BJ (cell line): ENCODE measurements at regions not wholly inside any gene's neighbourhood (a gene's known extent, or its start where the extent isn't known, plus 50 kb on each side); places are given as distances from the start of the nearest gene placed in this dataset.

Experiments used
- CTCF ChIA-PET: fragments of 350-600 bp; formaldehyde crosslinking; extraction: SDS; loops from one replicate; lab custom pipeline; 2021; ENCODE audit warnings: antibody characterized with exemption, inconsistent platforms; lab: Yijun Ruan, JAX
- POLR2A ChIA-PET: fragments of 300-600 bp; sonication (Branson Sonifier 250); formaldehyde crosslinking; extraction: SDS; loops from one replicate; lab custom pipeline; 2021; ENCODE audit warnings: antibody characterized with exemption; lab: Charles Lee
- DNase-seq: peaks from one replicate; pipeline ENCODE4 v3.0.0-alpha.2; 2011; ENCODE audit warnings: low read depth
- H3K27me3 ChIP-seq: 2 replicates; pipeline ENCODE4 v1.6.0; 2011; ENCODE audit warnings: low read length; ENCODE audit not compliant: control insufficient read depth, insufficient read depth
- H3K36me3 ChIP-seq: 2 replicates; pipeline ENCODE4 v1.5.1; 2011; ENCODE audit warnings: low read length; ENCODE audit not compliant: control insufficient read depth, insufficient read depth
- H3K4me3 ChIP-seq: 2 replicates; pipeline ENCODE4 v1.5.1; 2011; ENCODE audit warnings: low read depth, mild to moderate bottlenecking, control low read depth, low read length
- TF ChIP-seq, protein P1 (sequence below): IDR thresholded peaks from 2 replicates; pipeline ENCODE4 v1.5.1; 2011; ENCODE audit warnings: low read depth, mild to moderate bottlenecking, control low read depth, inconsistent platforms, low read length, moderate library complexity; ENCODE audit not compliant: insufficient read depth

DNA sequence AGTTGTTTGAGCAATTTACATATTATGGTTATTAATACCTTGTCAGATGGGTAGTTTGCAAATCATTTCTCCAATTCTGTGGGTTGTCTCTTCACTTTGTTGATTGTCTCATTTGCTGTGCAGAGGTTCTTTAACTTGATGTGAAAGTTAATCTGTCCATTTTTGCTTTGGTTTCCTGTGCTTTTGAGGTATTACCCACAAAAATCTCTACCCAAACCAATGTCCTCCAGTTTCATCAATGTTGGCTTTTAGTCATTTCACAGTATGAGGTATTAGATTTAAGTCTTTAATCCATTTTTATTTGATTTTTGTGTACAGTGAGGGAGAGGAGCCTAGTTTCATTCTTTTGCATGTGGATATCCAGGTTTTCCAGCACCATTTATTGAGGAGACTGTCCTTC lies 82.4 kb downstream of the MRPS30 start:
- Histone ChIP-seq H3K4me3 (no peak overlapping the region), H3K27me3 (no peaks in the 10 kb centered on the region), H3K36me3 (no peaks in the 10 kb centered on the region)
- CTCF ChIA-PET, result no interaction called here
- no peak for DNase-seq
- TF ChIP-seq, protein P1, sequence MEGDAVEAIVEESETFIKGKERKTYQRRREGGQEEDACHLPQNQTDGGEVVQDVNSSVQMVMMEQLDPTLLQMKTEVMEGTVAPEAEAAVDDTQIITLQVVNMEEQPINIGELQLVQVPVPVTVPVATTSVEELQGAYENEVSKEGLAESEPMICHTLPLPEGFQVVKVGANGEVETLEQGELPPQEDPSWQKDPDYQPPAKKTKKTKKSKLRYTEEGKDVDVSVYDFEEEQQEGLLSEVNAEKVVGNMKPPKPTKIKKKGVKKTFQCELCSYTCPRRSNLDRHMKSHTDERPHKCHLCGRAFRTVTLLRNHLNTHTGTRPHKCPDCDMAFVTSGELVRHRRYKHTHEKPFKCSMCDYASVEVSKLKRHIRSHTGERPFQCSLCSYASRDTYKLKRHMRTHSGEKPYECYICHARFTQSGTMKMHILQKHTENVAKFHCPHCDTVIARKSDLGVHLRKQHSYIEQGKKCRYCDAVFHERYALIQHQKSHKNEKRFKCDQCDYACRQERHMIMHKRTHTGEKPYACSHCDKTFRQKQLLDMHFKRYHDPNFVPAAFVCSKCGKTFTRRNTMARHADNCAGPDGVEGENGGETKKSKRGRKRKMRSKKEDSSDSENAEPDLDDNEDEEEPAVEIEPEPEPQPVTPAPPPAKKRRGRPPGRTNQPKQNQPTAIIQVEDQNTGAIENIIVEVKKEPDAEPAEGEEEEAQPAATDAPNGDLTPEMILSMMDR, result no peak
- POLR2A ChIA-PET, result no interaction called here

DNA sequence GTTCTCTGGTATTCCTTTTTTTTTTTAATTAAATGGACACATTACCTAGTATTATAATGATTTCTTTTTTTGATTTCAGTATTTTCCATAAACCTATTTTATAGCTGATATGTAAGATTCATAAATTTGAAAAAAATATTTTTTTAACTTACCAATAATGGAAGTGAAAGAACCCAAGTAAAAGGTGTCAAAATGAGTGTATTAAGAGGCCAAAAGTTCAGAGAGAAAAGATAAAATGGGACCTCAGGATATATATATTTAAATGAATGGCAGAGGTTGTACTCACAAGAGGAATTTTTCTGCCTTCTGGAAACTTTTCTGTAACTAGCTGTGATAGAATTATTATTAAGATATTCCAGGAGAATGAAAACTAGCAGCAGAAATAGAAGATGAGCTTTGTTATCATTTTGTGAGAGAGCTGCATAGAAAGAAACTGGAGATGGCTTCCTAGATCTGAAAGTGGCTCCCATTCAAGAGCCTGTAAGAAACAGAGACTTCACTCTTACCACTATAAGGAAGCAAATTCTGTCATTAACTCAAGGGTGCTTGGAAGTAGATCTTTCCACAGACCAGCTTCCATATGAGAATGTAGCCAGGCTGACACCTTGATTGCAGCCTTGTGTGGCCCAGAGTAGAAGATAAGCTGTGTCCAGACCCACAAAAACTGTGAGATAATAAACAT lies 91.7 kb downstream of the MRPS30 start:
- ChIA-PET POLR2A (no interaction called here), CTCF (no interaction called here)
- TF ChIP-seq, protein P1, result no peak
- no peak for DNase-seq
- Histone ChIP-seq H3K36me3 (no peaks in the 10 kb centered on the region), H3K27me3 (no peaks in the 10 kb centered on the region), H3K4me3 (no peak overlapping the region)

GRCh38 chr5:44907396-44907795 lies 98.6 kb downstream of the MRPS30 start:
- no peak for DNase-seq
- H3K27me3 ChIP-seq, result no peaks in the 10 kb centered on the region
- TF ChIP-seq, protein P1, result no peak
- no peak overlapping the region for H3K4me3 ChIP-seq
- POLR2A ChIA-PET, result no interaction called here
- CTCF ChIA-PET, result no interaction called here
- no peaks in the 10 kb centered on the region for H3K36me3 ChIP-seq

DNA sequence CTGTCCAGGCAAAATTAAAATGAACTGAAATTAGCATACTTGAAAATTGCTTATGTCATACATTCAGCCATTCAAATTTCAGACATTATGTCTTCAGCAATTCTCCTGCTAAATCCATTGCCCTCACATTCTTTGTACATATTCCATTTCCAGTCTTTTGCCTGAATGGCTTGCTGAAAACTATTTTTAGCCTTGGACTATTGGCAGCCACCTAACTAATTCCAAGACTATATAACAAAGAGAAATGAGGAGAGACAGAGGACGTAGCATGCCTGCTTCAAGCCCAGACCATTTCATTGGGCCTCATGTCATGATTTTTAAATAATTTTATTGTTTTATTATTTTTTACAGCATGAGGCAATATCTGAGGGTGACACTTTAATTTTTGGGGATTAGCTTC lies 100.3 kb downstream of the MRPS30 start:
- Histone ChIP-seq H3K36me3 (no peaks in the 10 kb centered on the region), H3K27me3 (no peaks in the 10 kb centered on the region), H3K4me3 (no peak overlapping the region)
- DNase-seq, result no peak
- ChIA-PET POLR2A (no interaction called here), CTCF (no interaction called here)
- TF ChIP-seq, protein P1, result no peak

DNA sequence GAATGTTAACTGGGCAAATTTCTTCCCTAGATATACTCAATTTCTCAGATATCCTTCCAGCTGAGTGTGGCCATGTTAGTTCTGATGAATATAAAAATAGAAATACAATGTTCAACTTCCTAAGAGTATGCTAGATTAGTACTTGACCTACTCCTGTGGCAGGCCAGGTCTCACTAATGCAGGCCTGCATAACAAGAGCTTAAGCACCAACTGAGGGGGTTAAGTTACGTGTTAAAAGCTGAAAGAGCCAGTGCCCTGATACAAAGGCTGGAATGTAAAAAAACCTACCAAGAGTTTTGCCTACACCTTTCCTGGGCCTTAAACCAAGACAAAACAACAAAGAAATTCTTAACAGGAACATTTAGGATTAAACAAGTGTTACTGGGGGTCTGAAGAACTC lies 102.8 kb downstream of the MRPS30 start:
- no peak overlapping the region for H3K4me3 ChIP-seq
- no peaks in the 10 kb centered on the region for H3K27me3 ChIP-seq
- CTCF ChIA-PET, result no interaction called here
- no peak for DNase-seq
- TF ChIP-seq, protein P1, result no peak
- POLR2A ChIA-PET, result no interaction called here
- no peaks in the 10 kb centered on the region for H3K36me3 ChIP-seq
